Natural killer cell (primary cell): ENCODE measurements at regions not wholly inside any gene's neighbourhood (a gene's known extent, or its start where the extent isn't known, plus 50 kb on each side); places are given as distances from the start of the nearest gene placed in this dataset.

Experiments
- ATAC-seq, 3 donors: fragments of 150-1000 bp in 2 of 3; fragments of 200-7000 bp in 1 of 3; cut with Tn5 transposase; 1 replicate in 1 of 3; 2 replicates in 2 of 3; pipeline ENCODE4 v1.10.0; 2021; ENCODE audit warnings: mild to moderate bottlenecking in 2 of 3, moderate library complexity in 2 of 3
- DNase-seq, 2 donors: peaks; one replicate each; pipeline versions ENCODE4 v3.0.0 to v3.0.0-alpha.2; 2013 to 2021; ENCODE audit warnings: mixed read lengths in 1 of 2
- H3K27ac ChIP-seq: one replicate; pipeline ENCODE4 v1.5.1; 2013; ENCODE audit warnings: mild to moderate bottlenecking, low read length
- H3K27me3 ChIP-seq: one replicate; pipeline ENCODE4 v1.6.1; 2013; ENCODE audit warnings: low read length; ENCODE audit not compliant: control insufficient read depth, insufficient read depth
- H3K36me3 ChIP-seq: one replicate; pipeline ENCODE4 v1.6.1; 2013; ENCODE audit warnings: low read length; ENCODE audit not compliant: control insufficient read depth, insufficient read depth
- H3K4me1 ChIP-seq: one replicate; pipeline ENCODE4 v1.6.1; 2013; ENCODE audit warnings: low read length; ENCODE audit not compliant: control insufficient read depth, insufficient read depth
- H3K4me3 ChIP-seq: one replicate; pipeline ENCODE4 v1.5.1; 2013; ENCODE audit warnings: low read length
- H3K9me3 ChIP-seq: one replicate; pipeline ENCODE4 v1.6.1; 2013; ENCODE audit warnings: low read length; ENCODE audit not compliant: control insufficient read depth, insufficient read depth
- H3K27ac Mint-ChIP-seq, 2 donors: one replicate each; pipeline ENCODE4 v1.8.0; 2022; ENCODE audit warnings: mild to moderate bottlenecking in 2 of 2, mixed read lengths in 2 of 2, moderate library complexity in 1 of 2
- H3K27me3 Mint-ChIP-seq, 2 donors: one replicate each; pipeline ENCODE4 v1.8.0; 2022; ENCODE audit warnings: low read depth in 2 of 2, mixed read lengths in 2 of 2
- H3K36me3 Mint-ChIP-seq: one replicate; pipeline ENCODE4 v1.8.0; 2022; ENCODE audit warnings: mixed read lengths
- H3K4me1 Mint-ChIP-seq, 2 donors: one replicate each; pipeline ENCODE4 v1.8.0; 2022; ENCODE audit warnings: mixed read lengths in 2 of 2
- H3K4me3 Mint-ChIP-seq: one replicate; pipeline ENCODE4 v1.8.0; 2022; ENCODE audit warnings: mild to moderate bottlenecking, moderate library complexity, mixed read lengths
- H3K9me3 Mint-ChIP-seq, 2 donors: one replicate each; pipeline ENCODE4 v1.8.0; 2022; ENCODE audit warnings: mixed read lengths in 2 of 2
- CTCF ChIP-seq: fragments of 200-600 bp; IDR thresholded peaks from one replicate; pipeline ENCODE4 v1.8.0; 2022; ENCODE audit warnings: antibody characterized with exemption
- WGBS: methylation state at CpG from one replicate; pipeline ENCODE4 v1.1.7; 2013; ENCODE audit warnings: missing lambda C conversion rate; ENCODE audit not compliant: insufficient coverage; 5-methylcytosine and 5-hydroxymethylcytosine counted together
- intact Hi-C: fragments of 100-400 bp; cut with micrococcal nuclease; formaldehyde crosslinking; loops from one replicate; pipeline ENCODE4 v1.14.2; 2022

- Mint-ChIP-seq H3K9me3 (peaks cover 0 to 2% of the 10 kb centered on the region in 2 donors), H3K36me3 (no peaks in the 10 kb centered on the region), H3K4me1 (no peaks in the 10 kb centered on the region), H3K27ac (no peak overlapping the region), H3K27me3 (peaks cover 6% of the 10 kb centered on the region in 2 donors), H3K4me3 (no peak overlapping the region)
- Histone ChIP-seq H3K4me3 (no peak overlapping the region), H3K27ac (no peak overlapping the region), H3K4me1 (no peaks in the 10 kb centered on the region), H3K36me3 (no peaks in the 10 kb centered on the region), H3K9me3 (no peaks in the 10 kb centered on the region), H3K27me3 (no peaks in the 10 kb centered on the region)
- WGBS = 73% methylated on average over 3 of the region's 3 CpGs
- no peak for TF ChIP-seq CTCF
- DNase-seq (no peak), ATAC-seq (no peak)
- intact Hi-C loops = no loop called here
These were observed 111.5 kb downstream of the PLCE1 start for GRCh38 chr10:94105226-94105625.

DNA sequence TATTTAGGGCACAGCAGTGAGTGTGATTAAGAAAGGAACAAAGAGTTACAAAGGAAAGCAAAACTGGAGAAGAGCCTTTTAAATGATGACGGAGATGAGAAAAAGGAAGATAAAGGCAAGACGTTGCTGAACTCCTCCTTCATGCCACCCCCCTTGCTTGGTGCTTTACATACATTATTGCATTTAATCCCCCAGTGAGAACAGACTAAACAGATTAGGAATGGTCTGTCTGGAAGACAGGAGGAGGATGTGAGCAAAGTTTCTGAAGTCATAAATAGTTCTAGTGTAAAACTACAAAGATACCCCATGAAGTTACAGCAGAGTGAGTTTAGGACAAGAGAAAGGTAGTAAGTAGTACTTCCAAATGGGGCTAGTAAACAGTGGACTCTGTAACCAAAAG lies 113.5 kb downstream of the PLCE1 start:
- H3K36me3 Mint-ChIP-seq = no peaks in the 10 kb centered on the region
- H3K9me3 ChIP-seq = no peaks in the 10 kb centered on the region
- no peaks in the 10 kb centered on the region for H3K27me3 ChIP-seq
- no peak for DNase-seq
- no peak for ATAC-seq
- no peak for TF ChIP-seq CTCF
- no peak overlapping the region for H3K4me3 Mint-ChIP-seq
- H3K27ac Mint-ChIP-seq = no peak overlapping the region
- no peaks in the 10 kb centered on the region for H3K9me3 Mint-ChIP-seq
- no peak overlapping the region for H3K27ac ChIP-seq
- intact Hi-C loops = no loop called here
- H3K4me1 Mint-ChIP-seq = no peaks in the 10 kb centered on the region
- peaks cover 0 to 3% of the 10 kb centered on the region in 2 donors for H3K27me3 Mint-ChIP-seq
- no peaks in the 10 kb centered on the region for H3K4me1 ChIP-seq
- no peaks in the 10 kb centered on the region for H3K36me3 ChIP-seq
- H3K4me3 ChIP-seq = no peak overlapping the region
- no CpG with 5 or more reads among the region's 2 CpGs for WGBS

- peaks cover 0 to 3% of the 10 kb centered on the region in 2 donors for H3K27me3 Mint-ChIP-seq
- no peak overlapping the region for H3K4me3 Mint-ChIP-seq
- H3K27ac ChIP-seq = no peak overlapping the region
- H3K27me3 ChIP-seq = no peaks in the 10 kb centered on the region
- intact Hi-C loops = no loop called here
- H3K27ac Mint-ChIP-seq = no peak overlapping the region
- no peak overlapping the region for H3K4me3 ChIP-seq
- no peaks in the 10 kb centered on the region for H3K36me3 ChIP-seq
- no peaks in the 10 kb centered on the region for H3K9me3 Mint-ChIP-seq
- DNase-seq (no peak), ATAC-seq (no peak)
- TF ChIP-seq CTCF = no peak
- H3K4me1 ChIP-seq = no peaks in the 10 kb centered on the region
- no peaks in the 10 kb centered on the region for H3K4me1 Mint-ChIP-seq
- H3K36me3 Mint-ChIP-seq = no peaks in the 10 kb centered on the region
- no peaks in the 10 kb centered on the region for H3K9me3 ChIP-seq
- 53% methylated on average over 1 of the region's 2 CpGs for WGBS
These were observed 114.5 kb downstream of the PLCE1 start for GRCh38 chr10:94108200-94108599.

DNA sequence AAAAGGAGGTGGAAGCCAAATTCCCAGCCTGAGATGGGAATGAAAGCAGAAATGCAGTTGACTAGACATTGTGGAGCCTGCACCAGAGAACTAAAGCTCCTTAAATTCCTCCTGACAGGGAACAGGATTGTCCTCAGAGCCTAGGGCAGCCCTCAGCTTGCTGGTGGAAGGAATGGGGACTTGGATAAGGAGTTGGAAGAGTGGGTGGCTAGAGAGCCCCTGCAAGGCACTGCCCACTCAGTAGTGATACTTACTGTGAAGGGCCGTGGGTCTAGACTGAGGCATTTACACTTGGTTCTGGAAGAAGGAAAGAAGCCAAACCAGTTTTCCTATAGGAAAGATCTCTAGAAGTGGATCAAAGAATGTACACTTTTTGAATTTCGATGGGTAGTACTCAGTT lies 117.6 kb downstream of the PLCE1 start:
- no peak for TF ChIP-seq CTCF
- whole genome bisulfite sequencing = 85% methylated on average over 2 of the region's 2 CpGs
- H3K36me3 ChIP-seq = no peaks in the 10 kb centered on the region
- no peaks in the 10 kb centered on the region for H3K27me3 Mint-ChIP-seq
- no peaks in the 10 kb centered on the region for H3K4me1 ChIP-seq
- no peak overlapping the region for H3K4me3 Mint-ChIP-seq
- H3K9me3 Mint-ChIP-seq = peaks cover 2 to 4% of the 10 kb centered on the region in 2 donors
- no peaks in the 10 kb centered on the region for H3K9me3 ChIP-seq
- H3K27ac ChIP-seq = no peak overlapping the region
- no peak overlapping the region for H3K27ac Mint-ChIP-seq
- H3K27me3 ChIP-seq = no peaks in the 10 kb centered on the region
- DNase-seq = no peak
- no peaks in the 10 kb centered on the region for H3K36me3 Mint-ChIP-seq
- intact Hi-C loops = no loop called here
- H3K4me3 ChIP-seq = no peak overlapping the region
- no peak for ATAC-seq
- H3K4me1 Mint-ChIP-seq = no peaks in the 10 kb centered on the region
